SK-N-SH treated with all-trans-retinoic acid at 6 μM for 48 hours (cell line): ENCODE measurements at regions not wholly inside any gene's neighbourhood (a gene's known extent, or its start where the extent isn't known, plus 50 kb on each side); places are given as distances from the start of the nearest gene placed in this dataset.

Experiments
- ATAC-seq: fragments of 200-7000 bp; cut with Tn5 transposase; 3 replicates; pipeline ENCODE4 v1.9.1; 2020; ENCODE audit warnings: mild to moderate bottlenecking, moderate library complexity
- ARNTL ChIP-seq: fragments of 450-650 bp; formaldehyde crosslinking; IDR thresholded peaks from 2 replicates; pipeline ENCODE4 v1.5.0; 2020; ENCODE audit warnings: low read depth, mild to moderate bottlenecking, moderate library complexity, borderline replicate concordance
- BACH2 ChIP-seq: fragments of 250-450 bp; sonication (Bioruptor Pico); IDR thresholded peaks from 2 replicates; pipeline ENCODE4 v1.9.0; 2021; ENCODE audit warnings: mild to moderate bottlenecking, borderline replicate concordance
- CSDC2 ChIP-seq: fragments of 250-450 bp; sonication (Bioruptor Pico); IDR thresholded peaks from 2 replicates; pipeline ENCODE4 v1.5.0; 2020; ENCODE audit warnings: mild to moderate bottlenecking, moderate library complexity
- ESRRG ChIP-seq: fragments of 250-450 bp; sonication (Bioruptor Pico); IDR thresholded peaks from 2 replicates; pipeline ENCODE4 v1.6.1; 2021; ENCODE audit warnings: mild to moderate bottlenecking
- GLIS3 ChIP-seq: fragments of 250-450 bp; sonication (Bioruptor Pico); IDR thresholded peaks from 2 replicates; pipeline ENCODE4 v1.5.0; 2020; ENCODE audit warnings: mild to moderate bottlenecking, moderate library complexity
- ISL1 ChIP-seq: fragments of 250-450 bp; sonication (Bioruptor Pico); IDR thresholded peaks from 2 replicates; pipeline ENCODE4 v2.1.2; 2022; ENCODE audit warnings: mild to moderate bottlenecking, moderate library complexity
- OSR1 ChIP-seq: fragments of 250-450 bp; sonication (Bioruptor Pico); IDR thresholded peaks from 2 replicates; pipeline ENCODE4 v1.8.0; 2022; ENCODE audit warnings: moderate library complexity, mild to moderate bottlenecking, inconsistent platforms
- PPARA ChIP-seq: fragments of 250-450 bp; sonication (Bioruptor Pico); IDR thresholded peaks from 2 replicates; pipeline ENCODE4 v1.5.0; 2020; ENCODE audit warnings: mild to moderate bottlenecking, borderline replicate concordance
- RARB ChIP-seq: fragments of 250-450 bp; sonication (Bioruptor Pico); IDR thresholded peaks from 2 replicates; pipeline ENCODE4 v1.8.0; 2021; ENCODE audit warnings: mild to moderate bottlenecking, moderate library complexity
- SNAI2 ChIP-seq: fragments of 250-450 bp; sonication (Bioruptor Pico); IDR thresholded peaks from 2 replicates; pipeline ENCODE4 v1.5.0; 2020; ENCODE audit warnings: mild to moderate bottlenecking, moderate library complexity
- TCF4 ChIP-seq: fragments of 250-450 bp; sonication (Bioruptor Pico); IDR thresholded peaks from 2 replicates; pipeline ENCODE4 v1.8.0; 2021; ENCODE audit warnings: mild to moderate bottlenecking, moderate library complexity, borderline replicate concordance
- TOX ChIP-seq: fragments of 250-450 bp; sonication (Bioruptor Pico); IDR thresholded peaks from 2 replicates; pipeline ENCODE4 v1.8.0; 2021; ENCODE audit warnings: mild to moderate bottlenecking, moderate library complexity, borderline replicate concordance
- ZC3H10 ChIP-seq: fragments of 250-450 bp; sonication (Bioruptor Pico); IDR thresholded peaks from 2 replicates; pipeline ENCODE4 v1.5.1; 2021; ENCODE audit warnings: mild to moderate bottlenecking, moderate library complexity
- ZFP3 ChIP-seq: fragments of 250-450 bp; sonication (Bioruptor Pico); IDR thresholded peaks from 2 replicates; pipeline ENCODE4 v1.5.0; 2020; ENCODE audit warnings: mild to moderate bottlenecking, moderate library complexity
- ZNF565 ChIP-seq: fragments of 450-650 bp; formaldehyde crosslinking; conservative IDR thresholded peaks from 2 replicates; pipeline ENCODE4 v1.5.0; 2020; ENCODE audit warnings: low read depth, mild to moderate bottlenecking, moderate library complexity
- ZNF70 ChIP-seq: fragments of 450-650 bp; formaldehyde crosslinking; IDR thresholded peaks from 2 replicates; pipeline ENCODE4 v1.5.0; 2020; ENCODE audit warnings: mild to moderate bottlenecking, moderate library complexity
- ZNF8 ChIP-seq: fragments of 450-650 bp; formaldehyde crosslinking; IDR thresholded peaks from 2 replicates; pipeline ENCODE4 v1.5.0; 2020; ENCODE audit warnings: mild to moderate bottlenecking, moderate library complexity
- TF ChIP-seq, protein P1 (sequence below): fragments of 250-450 bp; sonication (Bioruptor Pico); IDR thresholded peaks from 2 replicates; pipeline ENCODE4 v1.8.0; 2020; ENCODE audit warnings: mild to moderate bottlenecking, moderate library complexity, borderline replicate concordance
- TF ChIP-seq, protein P2 (sequence below): fragments of 250-450 bp; sonication (Bioruptor Pico); IDR thresholded peaks from 2 replicates; pipeline ENCODE4 v1.5.1; 2021; ENCODE audit warnings: mild to moderate bottlenecking, moderate library complexity
- TF ChIP-seq, protein P3 (sequence below): fragments of 250-450 bp; sonication (Bioruptor Pico); IDR thresholded peaks from 2 replicates; pipeline ENCODE4 v1.5.0; 2020; ENCODE audit warnings: mild to moderate bottlenecking, moderate library complexity
- TF ChIP-seq, protein P4 (sequence below): fragments of 250-450 bp; sonication (Bioruptor Pico); IDR thresholded peaks from 2 replicates; pipeline ENCODE4 v1.8.0; 2021; ENCODE audit warnings: low read depth, mild to moderate bottlenecking, moderate library complexity, borderline replicate concordance

DNA sequence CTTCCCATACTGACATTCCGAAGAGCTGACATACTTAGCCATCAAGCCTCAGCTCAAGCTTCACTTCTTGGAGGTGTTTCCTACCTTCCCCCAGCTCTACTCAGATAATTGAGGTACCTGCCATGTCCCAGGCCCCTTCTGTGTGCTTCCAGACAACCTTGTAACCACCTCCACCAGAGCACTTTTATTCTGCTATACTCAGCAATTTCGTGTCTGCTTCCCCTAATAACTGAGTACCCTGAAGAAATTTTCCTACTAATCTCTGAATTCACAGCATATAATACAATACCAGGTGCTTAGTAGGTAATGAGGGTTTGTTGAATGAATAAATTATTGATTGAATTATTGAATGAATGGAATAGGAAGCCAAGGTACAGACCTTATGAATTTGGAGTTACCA is 605.5 kb downstream of the MID1IP1 start:
- no peak for ATAC-seq
- TF ChIP-seq TOX (CRISPR knock-in tag) (no peak), ARNTL (CRISPR knock-in tag) (no peak), ESRRG (CRISPR knock-in tag) (no peak), CSDC2 (CRISPR knock-in tag) (no peak), ISL1 (CRISPR knock-in tag) (no peak), PPARA (CRISPR knock-in tag) (no peak), OSR1 (CRISPR knock-in tag) (no peak), GLIS3 (CRISPR knock-in tag) (no peak), BACH2 (CRISPR knock-in tag) (no peak), ZNF565 (CRISPR knock-in tag) (no peak), SNAI2 (CRISPR knock-in tag) (no peak), ZNF70 (CRISPR knock-in tag) (no peak), ZFP3 (CRISPR knock-in tag) (no peak), ZC3H10 (CRISPR knock-in tag) (no peak), ZNF8 (no peak)
- TF ChIP-seq, protein P1, sequence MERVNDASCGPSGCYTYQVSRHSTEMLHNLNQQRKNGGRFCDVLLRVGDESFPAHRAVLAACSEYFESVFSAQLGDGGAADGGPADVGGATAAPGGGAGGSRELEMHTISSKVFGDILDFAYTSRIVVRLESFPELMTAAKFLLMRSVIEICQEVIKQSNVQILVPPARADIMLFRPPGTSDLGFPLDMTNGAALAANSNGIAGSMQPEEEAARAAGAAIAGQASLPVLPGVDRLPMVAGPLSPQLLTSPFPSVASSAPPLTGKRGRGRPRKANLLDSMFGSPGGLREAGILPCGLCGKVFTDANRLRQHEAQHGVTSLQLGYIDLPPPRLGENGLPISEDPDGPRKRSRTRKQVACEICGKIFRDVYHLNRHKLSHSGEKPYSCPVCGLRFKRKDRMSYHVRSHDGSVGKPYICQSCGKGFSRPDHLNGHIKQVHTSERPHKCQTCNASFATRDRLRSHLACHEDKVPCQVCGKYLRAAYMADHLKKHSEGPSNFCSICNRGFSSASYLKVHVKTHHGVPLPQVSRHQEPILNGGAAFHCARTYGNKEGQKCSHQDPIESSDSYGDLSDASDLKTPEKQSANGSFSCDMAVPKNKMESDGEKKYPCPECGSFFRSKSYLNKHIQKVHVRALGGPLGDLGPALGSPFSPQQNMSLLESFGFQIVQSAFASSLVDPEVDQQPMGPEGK (CRISPR knock-in tag) = no peak
- TF ChIP-seq, protein P2, sequence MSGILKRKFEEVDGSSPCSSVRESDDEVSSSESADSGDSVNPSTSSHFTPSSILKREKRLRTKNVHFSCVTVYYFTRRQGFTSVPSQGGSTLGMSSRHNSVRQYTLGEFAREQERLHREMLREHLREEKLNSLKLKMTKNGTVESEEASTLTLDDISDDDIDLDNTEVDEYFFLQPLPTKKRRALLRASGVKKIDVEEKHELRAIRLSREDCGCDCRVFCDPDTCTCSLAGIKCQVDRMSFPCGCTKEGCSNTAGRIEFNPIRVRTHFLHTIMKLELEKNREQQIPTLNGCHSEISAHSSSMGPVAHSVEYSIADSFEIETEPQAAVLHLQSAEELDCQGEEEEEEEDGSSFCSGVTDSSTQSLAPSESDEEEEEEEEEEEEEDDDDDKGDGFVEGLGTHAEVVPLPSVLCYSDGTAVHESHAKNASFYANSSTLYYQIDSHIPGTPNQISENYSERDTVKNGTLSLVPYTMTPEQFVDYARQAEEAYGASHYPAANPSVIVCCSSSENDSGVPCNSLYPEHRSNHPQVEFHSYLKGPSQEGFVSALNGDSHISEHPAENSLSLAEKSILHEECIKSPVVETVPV (CRISPR knock-in tag) = no peak
- TF ChIP-seq, protein P3, sequence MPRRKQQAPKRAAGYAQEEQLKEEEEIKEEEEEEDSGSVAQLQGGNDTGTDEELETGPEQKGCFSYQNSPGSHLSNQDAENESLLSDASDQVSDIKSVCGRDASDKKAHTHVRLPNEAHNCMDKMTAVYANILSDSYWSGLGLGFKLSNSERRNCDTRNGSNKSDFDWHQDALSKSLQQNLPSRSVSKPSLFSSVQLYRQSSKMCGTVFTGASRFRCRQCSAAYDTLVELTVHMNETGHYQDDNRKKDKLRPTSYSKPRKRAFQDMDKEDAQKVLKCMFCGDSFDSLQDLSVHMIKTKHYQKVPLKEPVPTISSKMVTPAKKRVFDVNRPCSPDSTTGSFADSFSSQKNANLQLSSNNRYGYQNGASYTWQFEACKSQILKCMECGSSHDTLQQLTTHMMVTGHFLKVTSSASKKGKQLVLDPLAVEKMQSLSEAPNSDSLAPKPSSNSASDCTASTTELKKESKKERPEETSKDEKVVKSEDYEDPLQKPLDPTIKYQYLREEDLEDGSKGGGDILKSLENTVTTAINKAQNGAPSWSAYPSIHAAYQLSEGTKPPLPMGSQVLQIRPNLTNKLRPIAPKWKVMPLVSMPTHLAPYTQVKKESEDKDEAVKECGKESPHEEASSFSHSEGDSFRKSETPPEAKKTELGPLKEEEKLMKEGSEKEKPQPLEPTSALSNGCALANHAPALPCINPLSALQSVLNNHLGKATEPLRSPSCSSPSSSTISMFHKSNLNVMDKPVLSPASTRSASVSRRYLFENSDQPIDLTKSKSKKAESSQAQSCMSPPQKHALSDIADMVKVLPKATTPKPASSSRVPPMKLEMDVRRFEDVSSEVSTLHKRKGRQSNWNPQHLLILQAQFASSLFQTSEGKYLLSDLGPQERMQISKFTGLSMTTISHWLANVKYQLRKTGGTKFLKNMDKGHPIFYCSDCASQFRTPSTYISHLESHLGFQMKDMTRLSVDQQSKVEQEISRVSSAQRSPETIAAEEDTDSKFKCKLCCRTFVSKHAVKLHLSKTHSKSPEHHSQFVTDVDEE (CRISPR knock-in tag) = no peak
- TF ChIP-seq, all 23 proteins: peak for 0

DNA sequence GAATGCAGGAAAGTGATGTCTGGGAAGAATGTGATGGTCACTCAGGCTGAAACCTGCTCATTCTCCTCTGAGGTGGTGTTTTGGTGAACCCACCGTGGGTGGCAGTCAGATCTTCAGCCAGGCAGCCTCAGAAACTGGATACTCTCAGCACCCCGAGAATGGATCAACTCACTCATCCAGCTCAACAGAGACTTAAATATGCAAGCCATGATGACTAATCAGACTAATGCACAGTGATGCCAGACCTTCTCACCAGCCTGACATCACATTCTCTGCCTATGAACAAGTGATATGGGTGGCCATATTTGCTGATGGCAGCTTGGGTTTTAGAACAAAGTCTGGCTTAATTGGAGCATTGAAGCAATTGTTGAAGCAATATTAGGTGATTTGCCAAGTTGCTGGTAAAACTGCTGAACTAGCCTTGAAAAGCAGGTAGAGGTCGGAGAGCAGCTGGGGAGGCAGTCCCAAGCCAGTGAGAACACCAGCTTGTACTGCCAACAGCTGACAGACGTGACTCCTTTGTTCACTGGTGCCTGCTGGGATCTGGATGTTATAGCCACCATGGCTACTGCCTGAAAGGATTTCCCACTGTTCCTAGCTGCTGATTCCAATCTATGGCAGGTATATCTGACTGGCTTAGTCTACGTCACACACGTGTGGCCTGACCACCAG is 608.1 kb downstream of the MID1IP1 start:
- no peak for ATAC-seq
- TF ChIP-seq PPARA (CRISPR knock-in tag) (no peak), RARB (CRISPR knock-in tag) (no peak), BACH2 (CRISPR knock-in tag) (no peak), GLIS3 (CRISPR knock-in tag) (no peak), ISL1 (CRISPR knock-in tag) (no peak), ZC3H10 (CRISPR knock-in tag) (no peak), ARNTL (CRISPR knock-in tag) (no peak), OSR1 (CRISPR knock-in tag) (no peak), ZNF565 (CRISPR knock-in tag) (no peak), SNAI2 (CRISPR knock-in tag) (no peak), TCF4 (CRISPR knock-in tag) (no peak), ESRRG (CRISPR knock-in tag) (no peak), ZFP3 (CRISPR knock-in tag) (no peak)
- TF ChIP-seq, protein P1 (CRISPR knock-in tag) = no peak
- TF ChIP-seq, protein P3 (CRISPR knock-in tag) = no peak
- TF ChIP-seq, protein P4, sequence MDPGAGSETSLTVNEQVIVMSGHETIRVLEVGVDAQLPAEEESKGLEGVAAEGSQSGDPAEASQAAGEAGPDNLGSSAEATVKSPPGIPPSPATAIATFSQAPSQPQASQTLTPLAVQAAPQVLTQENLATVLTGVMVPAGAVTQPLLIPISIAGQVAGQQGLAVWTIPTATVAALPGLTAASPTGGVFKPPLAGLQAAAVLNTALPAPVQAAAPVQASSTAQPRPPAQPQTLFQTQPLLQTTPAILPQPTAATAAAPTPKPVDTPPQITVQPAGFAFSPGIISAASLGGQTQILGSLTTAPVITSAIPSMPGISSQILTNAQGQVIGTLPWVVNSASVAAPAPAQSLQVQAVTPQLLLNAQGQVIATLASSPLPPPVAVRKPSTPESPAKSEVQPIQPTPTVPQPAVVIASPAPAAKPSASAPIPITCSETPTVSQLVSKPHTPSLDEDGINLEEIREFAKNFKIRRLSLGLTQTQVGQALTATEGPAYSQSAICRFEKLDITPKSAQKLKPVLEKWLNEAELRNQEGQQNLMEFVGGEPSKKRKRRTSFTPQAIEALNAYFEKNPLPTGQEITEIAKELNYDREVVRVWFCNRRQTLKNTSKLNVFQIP (CRISPR knock-in tag) = no peak
